NCI-H774 (cell line): ENCODE measurements at regions not wholly inside any gene's neighbourhood (a gene's known extent, or its start where the extent isn't known, plus 50 kb on each side); places are given as distances from the start of the nearest gene placed in this dataset.

Source experiments
- DNase-seq: peaks from one replicate; lab custom pipeline; 2025; lab: John Stamatoyannopoulos, UW

GRCh38 chr13:64917566-64917965 is 2312.6 kb downstream of the PCDH9 start:
- no peak for DNase-seq

DNA sequence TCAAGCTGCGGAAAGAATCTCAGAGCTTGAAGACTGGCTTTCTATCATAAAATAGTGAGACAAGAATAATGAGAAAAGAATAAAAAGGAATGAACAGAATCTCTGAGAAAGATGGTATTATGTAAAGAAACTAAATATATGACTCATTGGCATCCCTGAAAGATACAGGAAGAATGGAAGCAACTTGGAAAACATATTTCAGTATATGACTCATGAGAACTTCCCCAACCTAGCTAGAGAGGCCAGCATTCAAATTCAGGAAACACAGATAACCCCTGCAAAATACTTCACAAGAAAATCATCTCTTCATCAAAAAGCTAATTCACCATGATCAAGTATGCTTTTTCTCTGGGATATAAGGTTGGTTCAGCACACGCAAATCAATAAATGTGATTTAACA is 2318.0 kb downstream of the PCDH9 start:
- DNase-seq, result no peak

- no peak for DNase-seq
Measured at GRCh38 chr13:64910096-64910495, 2320.0 kb downstream of the PCDH9 start.

GRCh38 chr13:64909184-64909583 is 2321.0 kb downstream of the PCDH9 start:
- no peak for DNase-seq

GRCh38 chr13:64900039-64900438 is 2330.1 kb downstream of the PCDH9 start:
- DNase-seq, result no peak

DNA sequence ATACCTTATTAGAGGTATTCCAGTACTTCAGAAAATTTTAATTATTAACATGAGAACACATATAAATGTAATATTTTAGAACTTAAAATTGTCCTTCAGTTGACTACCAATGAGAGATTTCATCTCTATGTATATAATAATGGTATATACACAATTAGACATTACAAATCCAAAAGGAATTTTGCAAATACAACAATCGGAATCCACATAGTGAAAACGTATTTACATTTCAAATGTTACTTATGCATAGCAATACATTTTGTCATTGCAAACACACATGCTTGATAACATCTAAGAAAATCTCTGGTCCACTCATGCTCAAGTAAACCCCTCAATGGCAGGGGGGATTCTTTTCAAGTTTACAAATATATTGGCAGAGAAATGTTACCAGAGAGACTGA is 2345.2 kb downstream of the PCDH9 start:
- no peak for DNase-seq

GRCh38 chr13:64877176-64877575 is 2353.0 kb downstream of the PCDH9 start:
- no peak for DNase-seq

GRCh38 chr13:64871742-64872141 is 2358.4 kb downstream of the PCDH9 start:
- DNase-seq, result no peak

DNA sequence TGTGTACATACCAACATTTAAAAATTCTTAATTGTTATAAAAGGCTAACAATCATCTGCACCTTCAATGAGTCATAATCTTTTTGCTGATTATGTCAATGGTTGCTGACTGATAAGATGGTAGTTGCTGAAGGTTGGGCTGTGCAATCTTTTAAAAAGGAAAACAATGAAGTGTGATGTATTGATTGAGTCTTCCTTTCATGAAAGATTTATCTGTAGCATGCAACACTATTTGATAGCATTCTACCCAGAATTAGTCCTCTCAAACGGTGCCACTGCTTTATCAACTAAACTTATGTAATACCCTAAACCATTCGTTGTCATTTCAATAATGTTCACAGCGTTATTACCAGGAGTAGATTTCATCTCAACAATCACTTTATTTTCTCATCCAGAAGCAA is 2360.6 kb downstream of the PCDH9 start:
- DNase-seq, result no peak

DNA sequence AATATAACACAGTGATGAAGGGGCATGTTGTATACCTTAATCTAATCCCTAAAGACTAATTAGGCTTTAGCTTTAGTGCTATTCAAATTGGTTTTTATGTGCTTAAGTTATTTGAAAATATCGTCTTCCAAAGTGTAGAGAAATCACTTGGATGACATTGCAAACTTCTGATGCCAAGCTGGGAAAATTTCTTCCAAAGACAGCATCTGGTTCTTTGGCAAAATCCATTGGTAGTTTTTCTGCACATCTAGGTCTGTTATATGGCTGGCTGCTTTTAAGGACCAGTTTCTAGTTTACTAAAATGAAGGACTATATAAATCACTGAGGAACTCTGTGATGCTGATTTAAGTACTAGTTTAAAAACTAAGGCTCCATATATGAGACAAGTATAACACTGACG is 2362.3 kb downstream of the PCDH9 start:
- no peak for DNase-seq

- no peak for DNase-seq
Measured at GRCh38 chr13:64866331-64866730, 2363.8 kb downstream of the PCDH9 start.

GRCh38 chr13:64855506-64855905 is 2374.6 kb downstream of the PCDH9 start:
- DNase-seq, result no peak

DNA sequence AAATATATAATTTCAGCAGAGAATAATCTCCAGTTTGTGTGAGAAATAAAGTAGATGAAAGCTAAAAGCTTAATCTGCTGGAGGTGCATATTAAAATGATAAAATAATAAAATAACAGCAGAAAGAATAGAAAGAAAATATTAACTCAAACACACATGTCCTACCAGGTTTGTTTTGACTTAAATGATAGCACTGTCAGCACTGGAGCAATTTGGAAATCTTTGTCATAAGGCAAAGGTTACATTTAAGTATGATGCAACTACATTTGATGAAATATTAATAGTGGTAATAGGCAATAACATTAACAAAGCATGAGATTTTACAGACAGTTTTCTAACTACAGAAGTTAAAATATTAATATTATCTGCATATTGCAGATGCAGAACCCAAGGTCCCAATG is 2380.1 kb downstream of the PCDH9 start:
- no peak for DNase-seq

DNA sequence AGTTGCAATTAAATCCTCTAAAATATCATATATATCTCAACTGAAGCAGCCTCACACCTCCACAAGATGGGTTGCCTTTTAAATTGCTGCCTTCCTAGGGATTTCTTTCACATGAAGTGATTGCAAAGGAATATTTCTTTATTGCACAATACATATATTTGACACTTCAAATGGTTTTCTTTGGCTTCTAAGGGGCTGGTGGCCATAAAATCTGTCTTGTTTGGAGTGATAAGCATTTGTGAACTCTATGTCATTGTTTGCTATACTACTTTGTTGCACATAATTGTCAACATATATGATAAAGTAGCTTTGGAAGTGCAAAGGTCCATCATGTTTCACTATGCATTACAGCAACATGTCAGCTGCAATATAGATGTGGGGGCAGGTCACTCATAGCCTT is 2380.9 kb downstream of the PCDH9 start:
- no peak for DNase-seq

- no peak for DNase-seq
Measured at GRCh38 chr13:64847767-64848166, 2382.4 kb downstream of the PCDH9 start.

- no peak for DNase-seq
Measured at GRCh38 chr13:64845110-64845509, 2385.0 kb downstream of the PCDH9 start.

DNA sequence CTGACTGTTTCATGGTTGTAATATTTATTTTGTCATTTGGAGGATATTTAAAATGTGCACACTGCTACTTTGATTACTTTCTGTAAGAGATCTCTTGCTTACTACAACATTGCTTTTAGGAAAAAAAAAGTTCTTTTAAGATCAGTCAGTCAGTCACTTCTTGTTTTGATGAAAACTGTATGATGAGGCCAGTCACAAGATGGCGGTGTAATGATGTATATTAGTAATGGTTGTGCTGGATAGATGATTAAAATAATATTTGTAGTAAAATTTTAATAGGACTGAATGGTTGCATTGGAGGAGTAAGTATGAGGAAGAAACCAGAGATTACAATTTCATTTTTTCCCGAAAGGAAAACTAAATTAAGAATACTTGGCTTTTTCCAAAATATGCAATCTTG is 2411.1 kb downstream of the PCDH9 start:
- DNase-seq, result no peak

DNA sequence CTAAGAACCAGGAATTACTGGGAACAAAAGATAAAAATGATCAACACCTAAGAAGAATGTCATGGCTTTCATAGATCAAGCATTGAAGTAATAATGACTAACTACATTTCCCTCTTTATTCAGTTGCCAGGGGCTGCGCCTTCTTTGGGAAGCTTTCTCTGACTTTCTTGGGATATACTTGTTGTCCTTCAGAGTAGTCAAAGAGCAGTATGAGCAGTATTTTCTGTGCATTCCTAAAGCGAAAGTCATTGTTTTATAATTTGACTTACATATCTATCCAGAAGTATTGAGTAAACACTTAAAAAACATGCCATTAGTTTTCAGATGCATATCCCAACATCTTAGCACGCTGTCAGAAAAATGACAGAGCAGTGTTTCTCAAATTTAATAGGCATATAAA is 2412.4 kb downstream of the PCDH9 start:
- no peak for DNase-seq

GRCh38 chr13:64810750-64811149 is 2419.4 kb downstream of the PCDH9 start:
- DNase-seq, result no peak

GRCh38 chr13:64808704-64809103 is 2421.4 kb downstream of the PCDH9 start:
- DNase-seq, result no peak

DNA sequence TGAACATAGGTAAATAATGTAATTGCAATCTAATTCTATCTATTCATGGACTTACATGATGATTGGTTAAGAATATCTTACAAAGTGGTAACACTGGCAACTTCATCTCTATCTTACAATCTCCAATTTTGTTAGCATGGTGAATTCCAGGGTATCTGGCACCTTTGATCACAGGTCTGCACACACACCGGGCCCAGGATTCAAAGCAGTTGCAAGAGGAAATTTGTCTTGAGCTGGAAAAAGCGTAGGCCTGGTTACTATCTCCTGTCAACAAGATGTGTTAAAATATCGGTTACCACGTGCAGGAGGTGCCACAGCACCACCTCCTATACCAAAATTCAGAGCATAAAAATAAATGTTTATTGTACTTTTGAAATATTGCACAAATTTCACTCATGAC is 2428.4 kb downstream of the PCDH9 start:
- no peak for DNase-seq

DNA sequence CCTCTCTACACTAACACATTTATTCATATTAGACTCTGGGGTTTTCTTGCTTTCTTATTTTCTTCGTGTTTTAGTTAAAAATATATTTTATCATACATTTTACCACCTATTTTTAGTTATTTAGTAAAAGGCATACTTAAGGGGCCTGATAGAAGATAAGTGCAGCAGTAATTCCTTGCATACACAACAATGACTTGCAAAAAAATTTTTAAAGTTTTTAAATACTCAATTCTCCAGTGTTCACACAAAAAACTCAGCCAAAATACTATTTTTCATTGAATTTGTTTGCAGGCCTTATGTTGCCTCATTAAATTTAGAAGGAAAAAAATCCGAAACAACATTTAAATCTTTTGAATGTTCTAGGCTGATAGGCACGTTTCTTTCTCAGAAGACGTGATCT is 2431.7 kb downstream of the PCDH9 start:
- no peak for DNase-seq

DNA sequence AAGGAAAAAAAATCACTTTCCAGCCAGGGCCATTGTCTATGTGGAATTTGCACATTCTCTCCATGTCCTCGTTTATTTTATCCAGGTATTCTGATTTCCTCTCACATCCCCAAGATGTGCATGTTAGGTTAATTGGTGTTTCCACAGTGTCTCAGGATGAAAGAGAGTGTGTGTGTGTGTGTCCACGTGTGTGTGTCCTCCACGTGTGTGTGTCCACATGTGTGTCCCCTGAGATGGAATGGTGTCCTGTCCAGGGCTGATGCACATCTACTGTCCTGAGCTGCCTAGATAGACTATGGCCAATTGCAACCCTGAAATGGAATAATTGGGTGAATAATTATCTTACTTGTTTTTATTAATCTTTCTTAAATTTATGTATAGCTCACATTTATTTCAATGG is 2436.5 kb downstream of the PCDH9 start:
- no peak for DNase-seq

DNA sequence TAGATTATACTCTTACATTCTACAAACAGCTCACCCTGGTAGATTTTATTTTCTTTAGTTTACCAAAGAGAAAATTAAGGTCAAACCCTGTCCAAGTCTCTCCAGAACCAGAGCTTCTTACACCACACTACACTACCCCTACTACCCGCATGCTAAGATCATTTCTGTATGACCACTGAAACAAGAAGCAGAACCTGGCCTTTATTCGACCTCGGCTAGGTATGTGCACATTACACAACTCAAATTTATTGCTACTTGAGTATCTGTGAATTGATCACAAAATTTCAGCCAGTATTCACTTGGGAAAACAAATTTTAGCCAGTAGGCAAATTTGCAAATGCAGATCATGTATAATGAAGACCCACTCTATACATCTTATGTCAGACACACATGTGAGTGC is 2437.0 kb downstream of the PCDH9 start:
- DNase-seq, result no peak

DNA sequence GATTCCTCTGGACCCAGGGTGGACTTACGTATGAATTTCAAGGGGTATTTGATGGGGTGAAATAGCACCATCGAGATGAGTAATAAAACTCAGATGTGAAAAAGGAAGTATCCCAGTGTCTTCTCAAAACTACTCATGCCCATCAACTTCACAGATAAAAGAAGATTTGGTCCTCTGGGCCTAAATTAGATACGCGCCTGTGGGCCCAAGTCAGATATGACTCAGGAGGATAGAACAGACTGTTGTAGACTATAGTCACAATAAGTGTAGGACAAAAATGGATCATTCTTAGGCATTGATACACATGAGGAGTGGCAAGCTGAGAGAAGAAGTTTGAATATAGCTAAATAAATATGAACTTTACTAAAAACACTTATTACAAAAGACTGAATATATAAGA is 2438.8 kb downstream of the PCDH9 start:
- no peak for DNase-seq
